GM12878 (cell line): ENCODE measurements at regions not wholly inside any gene's neighbourhood (a gene's known extent, or its start where the extent isn't known, plus 50 kb on each side); places are given as distances from the start of the nearest gene placed in this dataset.

Source experiments
- ATAC-seq: fragments of 200-7000 bp; cut with Tn5 transposase; 3 replicates; pipeline ENCODE4 v1.9.1; 2020; ENCODE audit warnings: mild to moderate bottlenecking, moderate library complexity
- BruUV-seq: library from RNA; stranded (reverse); fragments of 400-500 nt; replicated peaks from 2 replicates; lab custom pipeline; 2021; lab: Mats Ljungman, UMichigan
- CTCF ChIA-PET: fragments of 300-600 bp; sonication (Branson Sonifier 250); formaldehyde crosslinking; extraction: SDS; loops from one replicate; lab custom pipeline; 2021; ENCODE audit warnings: inconsistent platforms; lab: Yijun Ruan, JAX
- POLR2A ChIA-PET: fragments of 350-600 bp; formaldehyde crosslinking; extraction: SDS; loops from one replicate; lab custom pipeline; 2021; ENCODE audit warnings: inconsistent platforms; lab: Charles Lee
- RAD21 ChIA-PET: fragments of 300-600 bp; sonication (Branson Sonifier 250); formaldehyde crosslinking; loops from one replicate; lab custom pipeline; 2023; ENCODE audit warnings: antibody characterized with exemption; ENCODE audit not compliant: unreplicated experiment; lab: Charles Lee
- SMC1A ChIA-PET: fragments of 300-600 bp; sonication (Branson Sonifier 250); formaldehyde crosslinking; loops from one replicate; lab custom pipeline; 2023; ENCODE audit not compliant: unreplicated experiment, uncharacterized antibody; lab: Charles Lee
- DNase-seq: peaks from one replicate; pipeline ENCODE4 v3.0.0-alpha.2; 2011; ENCODE audit warnings: low read depth, low spot score
- FAIRE-seq: peaks from 3 replicates; lab custom pipeline; 2011; peaks lifted over from hg19 to GRCh38; lab: Jason Lieb, UNC
- H2AFZ ChIP-seq: 2 replicates; pipeline ENCODE4 v1.6.0; 2011; ENCODE audit warnings: low read depth, low read length, control low read depth; ENCODE audit not compliant: control insufficient read depth
- H3K27ac ChIP-seq: 2 replicates; pipeline ENCODE4 v1.5.1; 2011; ENCODE audit warnings: control low read depth; ENCODE audit not compliant: control insufficient read depth, insufficient read depth
- H3K27me3 ChIP-seq, 2 experiments: replicated peaks in 1 of 2; 2 replicates each; pipeline versions ENCODE4 v1.6.0 to v1.6.1; 2011; ENCODE audit warnings: low read length in 1 of 2; ENCODE audit not compliant: control insufficient read depth in 2 of 2, insufficient read depth in 2 of 2
- H3K36me3 ChIP-seq, 2 experiments: 2 replicates each; pipeline ENCODE4 v1.5.1; 2011; ENCODE audit warnings: low read length in 1 of 2; ENCODE audit not compliant: control insufficient read depth in 2 of 2, insufficient read depth in 2 of 2
- H3K4me1 ChIP-seq: 2 replicates; pipeline ENCODE4 v1.6.1; 2011; ENCODE audit warnings: mild to moderate bottlenecking, low read length, moderate library complexity, mixed read lengths; ENCODE audit not compliant: control insufficient read depth, insufficient read depth
- H3K4me2 ChIP-seq: 2 replicates; pipeline ENCODE4 v1.6.0; 2011; ENCODE audit warnings: control low read depth; ENCODE audit not compliant: control insufficient read depth, insufficient read depth
- H3K4me3 ChIP-seq: fragments of 200-600 bp; sonication (generic); 2 replicates; pipeline ENCODE4 v1.5.1; 2016
- H3K79me2 ChIP-seq: 2 replicates; pipeline ENCODE4 v1.6.0; 2011; ENCODE audit warnings: low read length; ENCODE audit not compliant: control insufficient read depth, insufficient read depth
- H3K9ac ChIP-seq: 2 replicates; pipeline ENCODE4 v1.8.0; 2011; ENCODE audit warnings: low read length, control low read depth, mixed read lengths; ENCODE audit not compliant: control insufficient read depth, insufficient read depth
- H3K9me3 ChIP-seq: replicated peaks from 3 replicates; pipeline ENCODE4 v1.5.1; 2011; ENCODE audit warnings: mild to moderate bottlenecking, low read length; ENCODE audit not compliant: control insufficient read depth, insufficient read depth
- H4K20me1 ChIP-seq: 2 replicates; pipeline ENCODE4 v1.6.0; 2011; ENCODE audit not compliant: control insufficient read depth, insufficient read depth
- CUX1 ChIP-seq: IDR thresholded peaks from 2 replicates; pipeline ENCODE4 v1.6.1; 2012; ENCODE audit warnings: improper control_type of control experiment, low read depth, low read length; ENCODE audit not compliant: insufficient replicate concordance
- TCF3 ChIP-seq: IDR thresholded peaks from 2 replicates; pipeline ENCODE4 v1.6.1; 2012; ENCODE audit warnings: low read depth, mild to moderate bottlenecking, low read length, borderline replicate concordance; ENCODE audit not compliant: insufficient read depth
- WGBS: methylation state at CpG from one replicate; pipeline ENCODE4 v1.1.6; 2016; ENCODE audit warnings: low lambda C conversion rate; ENCODE audit not compliant: insufficient replicate concordance, insufficient coverage; ENCODE audit errors: missing lambda C conversion rate; 5-methylcytosine and 5-hydroxymethylcytosine counted together
- in situ Hi-C: fragments of 300-500 bp; cut with MboI; formaldehyde crosslinking; loops from 9 replicates; pipeline ENCODE4 v1.14.3; 2018; ENCODE audit warnings: mixed read lengths
- intact Hi-C: fragments of 100-400 bp; cut with micrococcal nuclease; formaldehyde crosslinking; loops from one replicate; pipeline ENCODE4 v1.14.2; 2022; ENCODE audit not compliant: unreplicated experiment

GRCh38 chr2:8550481-8550880 lies 131.4 kb upstream of the ID2 start:
- POLR2A ChIA-PET = interaction anchor here (0.6 to 2.6 kb wide), 5 partner anchors 24 to 131 kb away, joined by 3 to 9 read pairs (median 5); partner anchors contain the start of gene ID2
- Histone ChIP-seq H3K36me3 (no peaks in the 10 kb centered on the region), H3K27ac (no peak overlapping the region), H3K4me3 (no peak overlapping the region), H3K27me3 (no peaks in the 10 kb centered on the region), H3K9me3 (no peaks in the 10 kb centered on the region; the same call in 2 of the 3 replicates), H3K4me1 (peaks cover 24% of the 10 kb centered on the region), H3K4me2 (no peak overlapping the region), H4K20me1 (no peaks in the 10 kb centered on the region), H3K79me2 (no peaks in the 10 kb centered on the region), H2AFZ (no peak overlapping the region), H3K9ac (no peak overlapping the region)
- ATAC-seq = no peak
- CTCF ChIA-PET = interaction anchor here (0.8 to 1.3 kb wide), 6 partner anchors 15 to 143 kb away, joined by 3 to 4 read pairs (median 3); no protein-coding TSS in a partner anchor
- RAD21 ChIA-PET = interaction anchor here (0.5 to 2.3 kb wide), 8 partner anchors 24 to 142 kb away, joined by 3 to 9 read pairs (median 3); partner anchors contain the start of gene ID2
- in situ Hi-C loops = no loop called here
- no peak for DNase-seq
- no TSS peak for BruUV-seq
- WGBS = 75% methylated on average over 10 of the region's 10 CpGs
- FAIRE-seq = no peak
- 0 out of 2 replicates have a peak, but pooled peaks have one; percentile 12 for TF ChIP-seq TCF3
- no peak for TF ChIP-seq CUX1
- SMC1A ChIA-PET = interaction anchor here (1.0 to 6.8 kb wide), 6 partner anchors 22 to 132 kb away, joined by 3 to 67 read pairs (median 6); partner anchors contain the start of gene ID2
- intact Hi-C loops = no loop called here
